ENCODE measurements at regions not wholly inside any gene's neighbourhood (a gene's known extent, or its start where the extent isn't known, plus 50 kb on each side); places are given as distances from the start of the nearest gene placed in this dataset.

DNA sequence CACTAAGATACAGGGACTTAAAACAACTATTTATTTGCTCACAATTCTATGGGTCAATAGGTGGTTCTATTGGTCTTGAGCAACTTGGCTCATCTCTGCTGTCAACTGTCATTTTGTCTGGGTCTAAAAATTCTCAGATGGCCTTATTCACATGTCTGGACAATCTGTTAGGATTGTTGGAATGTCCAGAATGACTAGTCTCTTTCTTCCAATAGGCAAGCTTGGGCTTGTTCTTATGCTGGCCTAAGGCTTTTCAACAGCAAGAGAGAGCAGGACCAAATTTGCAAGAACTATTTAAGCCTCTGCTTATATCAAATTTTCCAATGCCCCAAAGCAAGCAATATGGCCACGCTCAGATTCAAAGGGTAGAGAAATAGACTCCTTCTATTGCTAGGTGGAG is 240.9 kb downstream of the KIF2B start (continued):
- no peak for TF ChIP-seq CHD7 (IDR thresholded peaks at IDR 0.05; ENCODE audit: insufficient replicate concordance, low read length)
- TF ChIP-seq ASH2L (IDR thresholded peaks at IDR 0.05; ENCODE audit: low read length): no peak
- TF ChIP-seq YY1 (IDR thresholded peaks at IDR 0.05; ENCODE audit: low read depth, low read length): no peak
- no peak for TF ChIP-seq GTF2F1 (IDR thresholded peaks at IDR 0.05; ENCODE audit: borderline replicate concordance, low read depth, low read length)
- TF ChIP-seq RAD21 (IDR thresholded peaks at IDR 0.05 in 1 of 2, conservative IDR thresholded peaks at IDR 0.05 in 1 of 2; ENCODE audit: low read depth in 2 of 2, low read length in 2 of 2): no peak
